HepG2 (cell line): ENCODE measurements at regions not wholly inside any gene's neighbourhood (a gene's known extent, or its start where the extent isn't known, plus 50 kb on each side); places are given as distances from the start of the nearest gene placed in this dataset.

Experiments used
- ATAC-seq: fragments of 200-7000 bp; cut with Tn5 transposase; 3 replicates; pipeline ENCODE4 v1.9.1; 2020; ENCODE audit warnings: mild to moderate bottlenecking, moderate library complexity
- BruUV-seq: library from RNA; stranded (reverse); fragments of 400-500 nt; replicated peaks from 2 replicates; lab custom pipeline; 2021; lab: Mats Ljungman, UMichigan
- CTCF ChIA-PET: fragments of 300-600 bp; formaldehyde crosslinking; extraction: SDS; loops from one replicate; lab custom pipeline; 2021; ENCODE audit warnings: low total read pairs, inconsistent platforms, low intra/inter-chr PET ratio; lab: Yijun Ruan, JAX
- POLR2A ChIA-PET: fragments of 350-600 bp; sonication (Branson Sonifier 250); formaldehyde crosslinking; loops from one replicate; lab custom pipeline; 2020; ENCODE audit warnings: antibody characterized with exemption, inconsistent platforms; lab: Yijun Ruan, JAX
- DNase-seq: peaks from one replicate; pipeline ENCODE4 v3.0.0-alpha.2; 2015; ENCODE audit warnings: low spot score
- FAIRE-seq: peaks from 3 replicates; lab custom pipeline; 2011; peaks lifted over from hg19 to GRCh38; lab: Jason Lieb, UNC
- H2AFZ ChIP-seq: one replicate; pipeline ENCODE4 v1.6.1; 2011; ENCODE audit warnings: low read length, inconsistent platforms
- H3K27ac ChIP-seq: fragments of 300-600 bp; 3 replicates; pipeline ENCODE4 v1.8.0; 2011; ENCODE audit warnings: mixed run types, mild to moderate bottlenecking, mixed read lengths, low read length, inconsistent platforms; ENCODE audit not compliant: insufficient read depth; ENCODE audit errors: extremely low read length
- H3K27me3 ChIP-seq, 2 experiments: fragments of 200-600 bp in 1 of 2; 2 replicates in 1 of 2; 3 replicates in 1 of 2; pipeline versions ENCODE4 v1.6.0 to v1.8.0; 2011; ENCODE audit warnings: low read length in 2 of 2, mild to moderate bottlenecking in 2 of 2, moderate library complexity in 2 of 2, inconsistent platforms in 1 of 2; ENCODE audit not compliant: insufficient read depth in 2 of 2, control insufficient read depth in 1 of 2
- H3K36me3 ChIP-seq, 2 experiments: fragments of 200-600 bp in 1 of 2; replicated peaks in 1 of 2; 2 replicates in 1 of 2; 3 replicates in 1 of 2; pipeline versions ENCODE4 v1.5.1 to v1.8.0; 2011; ENCODE audit warnings: low read length in 2 of 2, inconsistent platforms in 1 of 2; ENCODE audit not compliant: insufficient read depth in 2 of 2, control insufficient read depth in 1 of 2
- H3K4me1 ChIP-seq: 2 replicates; pipeline ENCODE4 v1.5.1; 2012; ENCODE audit warnings: low read length, inconsistent platforms; ENCODE audit not compliant: insufficient read depth
- H3K4me2 ChIP-seq: 2 replicates; pipeline ENCODE4 v1.6.0; 2011; ENCODE audit warnings: low read depth, low read length, inconsistent platforms
- H3K4me3 ChIP-seq, 3 experiments: fragments of 200-600 bp in 1 of 3; sonication (generic), shearing (Covaris generic) in 1 of 3; replicated peaks in 1 of 3; 2 replicates each; pipeline ENCODE4 v1.5.1; 2011 to 2016; ENCODE audit warnings: low read length in 3 of 3, inconsistent platforms in 2 of 3, low read depth in 2 of 3, mild to moderate bottlenecking in 2 of 3, control low read depth in 1 of 3, mixed read lengths in 1 of 3; ENCODE audit not compliant: insufficient read depth in 1 of 3
- H3K79me2 ChIP-seq: one replicate; pipeline ENCODE4 v1.6.1; 2011; ENCODE audit warnings: low read length, inconsistent platforms; ENCODE audit not compliant: insufficient read depth
- H3K9ac ChIP-seq: 2 replicates; pipeline ENCODE4 v1.6.0; 2011; ENCODE audit warnings: mild to moderate bottlenecking, low read depth, low read length, inconsistent platforms; ENCODE audit not compliant: insufficient read depth
- H3K9me3 ChIP-seq: 2 replicates; pipeline ENCODE4 v1.5.1; 2012; ENCODE audit warnings: mild to moderate bottlenecking, low read length
- H4K20me1 ChIP-seq: 2 replicates; pipeline ENCODE4 v1.6.0; 2011; ENCODE audit warnings: inconsistent platforms, mild to moderate bottlenecking, low read length, moderate library complexity; ENCODE audit not compliant: insufficient read depth
- ATAD3A ChIP-seq: sonication (generic); formaldehyde crosslinking; IDR thresholded peaks from 2 replicates; pipeline ENCODE4 v1.4.0; 2020; ENCODE audit warnings: missing genetic modification reagents
- HIVEP1 ChIP-seq: sonication (generic); formaldehyde crosslinking; IDR thresholded peaks from 2 replicates; pipeline ENCODE4 v1.4.0; 2020; ENCODE audit warnings: mild to moderate bottlenecking, missing genetic modification reagents
- HNF4G ChIP-seq, 2 experiments: sonication (generic) in 1 of 2; formaldehyde crosslinking in 1 of 2; IDR thresholded peaks; 2 replicates each; pipeline versions ENCODE4 v1.4.0 to v1.6.1; 2011 to 2020; ENCODE audit warnings: borderline replicate concordance in 2 of 2, low read depth in 2 of 2, mild to moderate bottlenecking in 2 of 2, low read length in 1 of 2, missing genetic modification reagents in 1 of 2, moderate library complexity in 1 of 2
- JUN ChIP-seq: sonication (generic); formaldehyde crosslinking; IDR thresholded peaks from 2 replicates; pipeline ENCODE4 v1.4.0; 2020; ENCODE audit warnings: mild to moderate bottlenecking, missing genetic modification reagents
- MYNN ChIP-seq: sonication (generic); formaldehyde crosslinking; IDR thresholded peaks from 2 replicates; pipeline ENCODE4 v1.4.0; 2020; ENCODE audit warnings: mild to moderate bottlenecking, low read depth, missing genetic modification reagents
- PBX3 ChIP-seq: sonication (generic); formaldehyde crosslinking; IDR thresholded peaks from 2 replicates; pipeline ENCODE4 v1.8.1; 2023; ENCODE audit warnings: missing genetic modification reagents, inconsistent platforms, borderline replicate concordance
- RBAK ChIP-seq: sonication (generic); formaldehyde crosslinking; IDR thresholded peaks from 2 replicates; pipeline ENCODE4 v1.5.1; 2020; ENCODE audit warnings: mild to moderate bottlenecking, missing genetic modification reagents
- REXO4 ChIP-seq: sonication (generic); formaldehyde crosslinking; IDR thresholded peaks from 2 replicates; pipeline ENCODE4 v1.8.0; 2022; ENCODE audit warnings: missing genetic modification reagents, mild to moderate bottlenecking, borderline replicate concordance
- ZNF329 ChIP-seq: sonication (generic); formaldehyde crosslinking; IDR thresholded peaks from 2 replicates; pipeline ENCODE4 v1.9.0; 2021; ENCODE audit warnings: low read depth, mild to moderate bottlenecking, missing genetic modification reagents
- WGBS: methylation state at CpG from one replicate; pipeline ENCODE4 v1.1.6; 2017; ENCODE audit warnings: low lambda C conversion rate; 5-methylcytosine and 5-hydroxymethylcytosine counted together
- in situ Hi-C: cut with HindIII; loops from 2 replicates; pipeline ENCODE4 v1.10.0; 2017; ENCODE audit warnings: low pct_unique_long_range_greater_than_20kb; ENCODE audit not compliant: extremely low pct_ligation_motif_present
- intact Hi-C: fragments of 100-400 bp; cut with micrococcal nuclease; formaldehyde crosslinking; loops from one replicate; pipeline ENCODE4 v1.10.0; 2022; ENCODE audit not compliant: unreplicated experiment
- TF ChIP-seq, protein P1 (sequence below): sonication (generic); formaldehyde crosslinking; IDR thresholded peaks from 2 replicates; pipeline ENCODE4 v1.4.0; 2020; ENCODE audit warnings: missing genetic modification reagents
- TF ChIP-seq, protein P2 (sequence below): sonication (generic); formaldehyde crosslinking; conservative IDR thresholded peaks from 2 replicates; pipeline ENCODE4 v1.4.0; 2020; ENCODE audit warnings: missing genetic modification reagents

DNA sequence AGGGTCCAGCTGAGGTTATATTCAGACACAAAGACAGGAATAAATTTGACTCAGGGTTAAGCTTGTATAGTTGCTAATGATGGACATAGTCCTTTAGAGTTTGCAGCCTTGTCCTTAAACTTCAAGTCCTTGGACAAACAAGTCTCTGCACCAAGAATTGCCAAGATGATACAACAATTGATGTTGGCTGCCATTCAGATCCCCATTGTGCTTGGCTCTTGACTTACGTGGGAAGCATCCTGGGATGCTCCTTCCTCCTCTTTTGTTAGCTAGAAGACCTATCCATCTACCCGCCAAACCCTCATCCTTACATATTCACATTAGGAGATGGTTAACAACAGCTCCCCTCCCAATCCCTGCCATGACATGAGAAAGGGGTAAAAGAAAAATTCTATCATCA lies 115.6 kb downstream of the RDH14 start (continued):
- no peak for TF ChIP-seq ATAD3A
- TF ChIP-seq, protein P1, sequence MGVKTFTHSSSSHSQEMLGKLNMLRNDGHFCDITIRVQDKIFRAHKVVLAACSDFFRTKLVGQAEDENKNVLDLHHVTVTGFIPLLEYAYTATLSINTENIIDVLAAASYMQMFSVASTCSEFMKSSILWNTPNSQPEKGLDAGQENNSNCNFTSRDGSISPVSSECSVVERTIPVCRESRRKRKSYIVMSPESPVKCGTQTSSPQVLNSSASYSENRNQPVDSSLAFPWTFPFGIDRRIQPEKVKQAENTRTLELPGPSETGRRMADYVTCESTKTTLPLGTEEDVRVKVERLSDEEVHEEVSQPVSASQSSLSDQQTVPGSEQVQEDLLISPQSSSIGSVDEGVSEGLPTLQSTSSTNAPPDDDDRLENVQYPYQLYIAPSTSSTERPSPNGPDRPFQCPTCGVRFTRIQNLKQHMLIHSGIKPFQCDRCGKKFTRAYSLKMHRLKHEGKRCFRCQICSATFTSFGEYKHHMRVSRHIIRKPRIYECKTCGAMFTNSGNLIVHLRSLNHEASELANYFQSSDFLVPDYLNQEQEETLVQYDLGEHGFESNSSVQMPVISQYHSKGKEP = no peak
- TF ChIP-seq REXO4 (CRISPR knock-in tag) = no peak
- TF ChIP-seq JUN (CRISPR knock-in tag) = no peak
- no peak for TF ChIP-seq ZNF329

DNA sequence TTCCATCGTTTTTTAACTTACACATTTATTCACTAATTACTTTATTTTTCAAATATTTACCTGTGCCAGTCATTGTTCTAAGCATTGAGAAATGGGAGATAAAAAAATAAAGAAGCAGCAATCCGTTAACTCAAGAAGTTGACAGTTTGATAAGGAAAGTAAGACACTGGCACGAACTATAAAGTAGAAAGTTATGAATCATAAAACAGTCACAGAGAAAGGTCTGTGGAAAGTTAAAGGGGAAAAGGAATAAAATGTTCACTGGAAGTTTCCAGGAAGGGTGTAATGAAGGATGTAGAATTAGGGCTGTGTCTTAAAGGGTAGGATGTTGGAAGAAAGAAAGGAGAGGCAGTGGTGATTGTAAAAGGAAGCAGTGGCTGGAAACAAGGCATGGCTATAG lies 118.9 kb downstream of the RDH14 start:
- no peak overlapping the region for H3K4me3 ChIP-seq
- no peaks in the 10 kb centered on the region for H3K4me1 ChIP-seq
- ATAC-seq (no peak), DNase-seq (no peak), FAIRE-seq (no peak)
- ChIA-PET CTCF (no interaction called here), POLR2A (no interaction called here)
- H3K27ac ChIP-seq = no peak overlapping the region
- in situ Hi-C loops = no loop called here
- no peaks in the 10 kb centered on the region for H3K9me3 ChIP-seq
- BruUV-seq = no TSS peak
- no peak overlapping the region for H2AFZ ChIP-seq
- H3K4me2 ChIP-seq = no peak overlapping the region
- H4K20me1 ChIP-seq = no peaks in the 10 kb centered on the region
- H3K9ac ChIP-seq = no peak overlapping the region
- 10% methylated on average over 3 of the region's 3 CpGs for WGBS
- no peaks in the 10 kb centered on the region for H3K36me3 ChIP-seq
- H3K27me3 ChIP-seq = peaks cover 0 to 4% of the 10 kb centered on the region in 2 experiments; a peak in 1 of 5 replicates
- intact Hi-C loops = no loop called here
- TF ChIP-seq HIVEP1 (no peak), PBX3 (CRISPR knock-in tag) (no peak), MYNN (CRISPR knock-in tag) (no peak), HNF4G (IDR thresholded peaks at IDR 0.05; ENCODE audit: borderline replicate concordance, low read depth, low read length) (no peak), HNF4G (CRISPR knock-in tag; IDR thresholded peaks at IDR 0.05; ENCODE audit: borderline replicate concordance, low read depth) (no peak), RBAK (CRISPR knock-in tag) (no peak)
- TF ChIP-seq, protein P2, sequence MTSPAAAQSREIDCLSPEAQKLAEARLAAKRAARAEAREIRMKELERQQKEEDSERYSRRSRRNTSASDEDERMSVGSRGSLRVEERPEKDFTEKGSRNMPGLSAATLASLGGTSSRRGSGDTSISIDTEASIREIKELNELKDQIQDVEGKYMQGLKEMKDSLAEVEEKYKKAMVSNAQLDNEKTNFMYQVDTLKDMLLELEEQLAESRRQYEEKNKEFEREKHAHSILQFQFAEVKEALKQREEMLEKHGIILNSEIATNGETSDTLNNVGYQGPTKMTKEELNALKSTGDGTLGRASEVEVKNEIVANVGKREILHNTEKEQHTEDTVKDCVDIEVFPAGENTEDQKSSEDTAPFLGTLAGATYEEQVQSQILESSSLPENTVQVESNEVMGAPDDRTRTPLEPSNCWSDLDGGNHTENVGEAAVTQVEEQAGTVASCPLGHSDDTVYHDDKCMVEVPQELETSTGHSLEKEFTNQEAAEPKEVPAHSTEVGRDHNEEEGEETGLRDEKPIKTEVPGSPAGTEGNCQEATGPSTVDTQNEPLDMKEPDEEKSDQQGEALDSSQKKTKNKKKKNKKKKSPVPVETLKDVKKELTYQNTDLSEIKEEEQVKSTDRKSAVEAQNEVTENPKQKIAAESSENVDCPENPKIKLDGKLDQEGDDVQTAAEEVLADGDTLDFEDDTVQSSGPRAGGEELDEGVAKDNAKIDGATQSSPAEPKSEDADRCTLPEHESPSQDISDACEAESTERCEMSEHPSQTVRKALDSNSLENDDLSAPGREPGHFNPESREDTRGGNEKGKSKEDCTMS (CRISPR knock-in tag) = no peak
- no peaks in the 10 kb centered on the region for H3K79me2 ChIP-seq
